Esophagus muscularis mucosa (tissue), 3 donors: ENCODE measurements at regions not wholly inside any gene's neighbourhood (a gene's known extent, or its start where the extent isn't known, plus 50 kb on each side); places are given as distances from the start of the nearest gene placed in this dataset.

Experiments used
- POLR2A ChIP-seq: fragments of 450-650 bp; IDR thresholded peaks from one replicate; pipeline ENCODE4 v1.6.1; 2017; ENCODE audit warnings: antibody characterized with exemption, moderate library complexity, mild to moderate bottlenecking, low read depth
- POLR2AphosphoS5 ChIP-seq, 2 donors: sonication (generic); formaldehyde crosslinking; IDR thresholded peaks; one replicate each; pipeline ENCODE4 v1.6.1; 2017; ENCODE audit warnings: antibody characterized with exemption in 2 of 2
- TF ChIP-seq, protein P1 (sequence below), 3 experiments: fragments of 200-600 bp in 2 of 3; fragments of 450-650 bp in 1 of 3; sonication (generic) in 2 of 3; IDR thresholded peaks; one replicate each; pipeline ENCODE4 v1.5.1; 2017 to 2019; ENCODE audit warnings: antibody characterized with exemption in 3 of 3, mild to moderate bottlenecking in 2 of 3, moderate library complexity in 1 of 3

DNA sequence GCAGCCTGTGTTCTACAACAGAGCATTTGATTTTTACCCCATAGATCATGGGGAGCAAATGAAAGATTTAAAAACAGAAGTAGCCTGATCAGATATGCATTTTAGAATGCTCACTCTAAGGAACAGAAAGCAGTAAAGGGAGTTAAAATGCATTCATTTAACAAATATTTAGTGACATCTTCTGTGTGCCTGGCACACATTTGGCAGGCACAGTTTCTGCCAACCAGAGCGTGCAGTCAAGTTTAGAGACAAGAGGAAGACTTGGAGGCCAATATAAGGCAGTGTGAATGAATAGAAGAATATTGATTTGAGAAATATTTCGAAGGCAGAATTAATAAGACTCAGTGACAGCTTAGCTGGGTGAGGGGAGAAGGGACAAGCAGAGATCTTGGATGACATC lies 210.1 kb downstream of the KDR start:
- TF ChIP-seq POLR2A (no peak), POLR2AphosphoS5 (IDR thresholded peaks at IDR 0.05) (no peak)
- TF ChIP-seq, protein P1, sequence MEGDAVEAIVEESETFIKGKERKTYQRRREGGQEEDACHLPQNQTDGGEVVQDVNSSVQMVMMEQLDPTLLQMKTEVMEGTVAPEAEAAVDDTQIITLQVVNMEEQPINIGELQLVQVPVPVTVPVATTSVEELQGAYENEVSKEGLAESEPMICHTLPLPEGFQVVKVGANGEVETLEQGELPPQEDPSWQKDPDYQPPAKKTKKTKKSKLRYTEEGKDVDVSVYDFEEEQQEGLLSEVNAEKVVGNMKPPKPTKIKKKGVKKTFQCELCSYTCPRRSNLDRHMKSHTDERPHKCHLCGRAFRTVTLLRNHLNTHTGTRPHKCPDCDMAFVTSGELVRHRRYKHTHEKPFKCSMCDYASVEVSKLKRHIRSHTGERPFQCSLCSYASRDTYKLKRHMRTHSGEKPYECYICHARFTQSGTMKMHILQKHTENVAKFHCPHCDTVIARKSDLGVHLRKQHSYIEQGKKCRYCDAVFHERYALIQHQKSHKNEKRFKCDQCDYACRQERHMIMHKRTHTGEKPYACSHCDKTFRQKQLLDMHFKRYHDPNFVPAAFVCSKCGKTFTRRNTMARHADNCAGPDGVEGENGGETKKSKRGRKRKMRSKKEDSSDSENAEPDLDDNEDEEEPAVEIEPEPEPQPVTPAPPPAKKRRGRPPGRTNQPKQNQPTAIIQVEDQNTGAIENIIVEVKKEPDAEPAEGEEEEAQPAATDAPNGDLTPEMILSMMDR (IDR thresholded peaks at IDR 0.05): no peak
